H9 (cell line): ENCODE measurements at regions not wholly inside any gene's neighbourhood (a gene's known extent, or its start where the extent isn't known, plus 50 kb on each side); places are given as distances from the start of the nearest gene placed in this dataset.
A peak's percentile ranks its signal among the peaks of the same experiment; 100 is the strongest.

Experiments used
- DNase-seq: peaks from one replicate; pipeline ENCODE4 v3.0.0-alpha.2; 2017
- H2AFZ ChIP-seq: one replicate; pipeline ENCODE4 v1.6.1; 2013; ENCODE audit warnings: mild to moderate bottlenecking, low read length, control low read depth, moderate library complexity
- H2AK5ac ChIP-seq: 2 replicates; pipeline ENCODE4 v1.6.1; 2013; ENCODE audit warnings: low read length, control low read depth, mixed read lengths; ENCODE audit not compliant: insufficient read length
- H2BK120ac ChIP-seq: one replicate; pipeline ENCODE4 v1.6.1; 2013; ENCODE audit warnings: low read depth, mild to moderate bottlenecking, low read length, control low read depth, inconsistent platforms; ENCODE audit not compliant: poor library complexity, severe bottlenecking
- H2BK12ac ChIP-seq: 2 replicates; pipeline ENCODE4 v1.6.1; 2013; ENCODE audit warnings: low read length, control low read depth, mixed read lengths, low read depth; ENCODE audit not compliant: insufficient read length
- H2BK15ac ChIP-seq: 2 replicates; pipeline ENCODE4 v1.6.1; 2013; ENCODE audit warnings: low read depth, low read length, control low read depth
- H2BK20ac ChIP-seq: one replicate; pipeline ENCODE4 v1.6.1; 2013; ENCODE audit warnings: low read depth, mild to moderate bottlenecking, low read length, control low read depth, inconsistent platforms; ENCODE audit not compliant: poor library complexity, severe bottlenecking
- H2BK5ac ChIP-seq: 2 replicates; pipeline ENCODE4 v1.6.1; 2013; ENCODE audit warnings: low read length, control low read depth, mixed read lengths; ENCODE audit not compliant: insufficient read length
- H3K14ac ChIP-seq: 2 replicates; pipeline ENCODE4 v1.6.1; 2013; ENCODE audit warnings: low read length, control low read depth; ENCODE audit not compliant: insufficient read depth
- H3K18ac ChIP-seq: 2 replicates; pipeline ENCODE4 v1.6.1; 2013; ENCODE audit warnings: low read depth, mild to moderate bottlenecking, mixed read lengths, low read length, control low read depth; ENCODE audit not compliant: insufficient read length
- H3K23ac ChIP-seq: 2 replicates; pipeline ENCODE4 v1.6.1; 2013; ENCODE audit warnings: low read length, control low read depth, mixed read lengths, low read depth; ENCODE audit not compliant: insufficient read length
- H3K23me2 ChIP-seq: 2 replicates; pipeline ENCODE4 v1.6.1; 2013; ENCODE audit warnings: low read depth, mild to moderate bottlenecking, mixed read lengths, low read length, control low read depth; ENCODE audit not compliant: insufficient read length, poor library complexity, severe bottlenecking
- H3K27ac ChIP-seq: 2 replicates; pipeline ENCODE4 v1.5.1; 2013; ENCODE audit warnings: low read length, control low read depth, mixed read lengths, low read depth; ENCODE audit not compliant: insufficient read length
- H3K27me3 ChIP-seq: 2 replicates; pipeline ENCODE4 v1.6.1; 2013; ENCODE audit warnings: low read length, control low read depth, inconsistent platforms; ENCODE audit not compliant: insufficient read depth
- H3K4ac ChIP-seq: 2 replicates; pipeline ENCODE4 v1.6.1; 2013; ENCODE audit warnings: low read depth, mild to moderate bottlenecking, control low read depth, inconsistent platforms, low read length, moderate library complexity
- H3K4me1 ChIP-seq: 2 replicates; pipeline ENCODE4 v1.6.1; 2013; ENCODE audit warnings: low read length, control low read depth, inconsistent platforms; ENCODE audit not compliant: insufficient read depth
- H3K4me2 ChIP-seq: 2 replicates; pipeline ENCODE4 v1.6.1; 2013; ENCODE audit warnings: low read length, control low read depth, mixed read lengths; ENCODE audit not compliant: insufficient read length, insufficient read depth
- H3K56ac ChIP-seq: 2 replicates; pipeline ENCODE4 v1.6.1; 2013; ENCODE audit warnings: low read depth, mild to moderate bottlenecking, mixed read lengths, low read length, control low read depth; ENCODE audit not compliant: insufficient read length
- H3K79me1 ChIP-seq: 2 replicates; pipeline ENCODE4 v1.6.1; 2013; ENCODE audit warnings: low read depth, mild to moderate bottlenecking, moderate library complexity, low read length, control low read depth, inconsistent platforms; ENCODE audit not compliant: insufficient read depth, poor library complexity, severe bottlenecking
- H3K79me2 ChIP-seq: 2 replicates; pipeline ENCODE4 v1.6.1; 2013; ENCODE audit warnings: low read length, control low read depth, inconsistent platforms; ENCODE audit not compliant: insufficient read depth
- H3K9ac ChIP-seq: 2 replicates; pipeline ENCODE4 v1.6.1; 2013; ENCODE audit warnings: low read length, control low read depth, mixed read lengths; ENCODE audit not compliant: insufficient read length; ENCODE audit errors: extremely low read depth
- H3K9me3 ChIP-seq: one replicate; pipeline ENCODE4 v1.6.1; 2013; ENCODE audit warnings: low read depth, low read length, inconsistent platforms; ENCODE audit not compliant: control insufficient read depth
- H3T11ph ChIP-seq: one replicate; pipeline ENCODE4 v1.6.1; 2013; ENCODE audit warnings: mild to moderate bottlenecking, low read length, control low read depth, inconsistent platforms
- H4K20me1 ChIP-seq: one replicate; pipeline ENCODE4 v1.6.1; 2013; ENCODE audit not compliant: control insufficient read depth, insufficient read length, insufficient read depth
- H4K5ac ChIP-seq: 2 replicates; pipeline ENCODE4 v1.6.1; 2013; ENCODE audit warnings: low read depth, mild to moderate bottlenecking, mixed read lengths, low read length, control low read depth; ENCODE audit not compliant: insufficient read length
- H4K8ac ChIP-seq: replicated peaks from 2 replicates; pipeline ENCODE4 v1.6.1; 2013; ENCODE audit warnings: low read length, control low read depth, mixed read lengths, low read depth; ENCODE audit not compliant: insufficient read length
- H4K91ac ChIP-seq: 2 replicates; pipeline ENCODE4 v1.6.1; 2013; ENCODE audit warnings: low read depth, mild to moderate bottlenecking, moderate library complexity, mixed read lengths, low read length, control low read depth; ENCODE audit not compliant: insufficient read length
- H3K27ac Mint-ChIP-seq, 3 experiments: 2 replicates in 2 of 3; 3 replicates in 1 of 3; pipeline ENCODE4 v1.8.0; 2020 to 2021; ENCODE audit warnings: mixed read lengths in 3 of 3, mild to moderate bottlenecking in 1 of 3, moderate library complexity in 1 of 3
- H3K27me3 Mint-ChIP-seq: 2 replicates; pipeline ENCODE4 v1.8.0; 2021; ENCODE audit warnings: low read depth, mild to moderate bottlenecking, moderate library complexity, mixed read lengths
- H3K36me3 Mint-ChIP-seq, 3 experiments: 2 replicates in 2 of 3; 3 replicates in 1 of 3; pipeline ENCODE4 v1.8.0; 2020 to 2021; ENCODE audit warnings: low read depth in 3 of 3, mixed read lengths in 3 of 3; ENCODE audit not compliant: insufficient read depth in 1 of 3
- H3K4me1 Mint-ChIP-seq, 2 experiments: 2 replicates each; pipeline ENCODE4 v1.8.0; 2020; ENCODE audit warnings: mixed read lengths in 2 of 2
- H3K4me3 Mint-ChIP-seq, 2 experiments: 2 replicates in 1 of 2; 3 replicates in 1 of 2; pipeline ENCODE4 v1.8.0; 2020 to 2021; ENCODE audit warnings: mild to moderate bottlenecking in 2 of 2, mixed read lengths in 2 of 2, moderate library complexity in 1 of 2
- H3K9me3 Mint-ChIP-seq, 2 experiments: 2 replicates in 1 of 2; 3 replicates in 1 of 2; pipeline ENCODE4 v1.8.0; 2020; ENCODE audit warnings: mild to moderate bottlenecking in 2 of 2, mixed read lengths in 2 of 2, moderate library complexity in 1 of 2
- CTCF ChIP-seq: fragments of 200-600 bp; sonication (generic); conservative IDR thresholded peaks from 3 replicates; pipeline ENCODE4 v1.8.0; 2021; ENCODE audit warnings: antibody characterized with exemption, mild to moderate bottlenecking
- WGBS: extraction: QIAGEN DNeasy Blood & Tissue Kit; methylation state at CpG from one replicate; pipeline ENCODE4 v1.1.7; 2013; ENCODE audit warnings: missing lambda C conversion rate, low lambda C conversion rate, mixed read lengths; ENCODE audit not compliant: insufficient read length; ENCODE audit errors: extremely low coverage; 5-methylcytosine and 5-hydroxymethylcytosine counted together

GRCh38 chr18:78632111-78632541 is 347.5 kb upstream of the SALL3 start:
- no peak overlapping the region for H3K4me3 Mint-ChIP-seq
- H3K14ac ChIP-seq = no peak overlapping the region
- no peaks in the 10 kb centered on the region for H3K79me1 ChIP-seq
- H3K9me3 Mint-ChIP-seq = peaks cover 21 to 24% of the 10 kb centered on the region in 2 experiments
- H3K4me1 Mint-ChIP-seq = no peaks in the 10 kb centered on the region
- no peak overlapping the region for H3K23ac ChIP-seq
- peak; percentile 36 for DNase-seq
- no peak overlapping the region for H3T11ph ChIP-seq
- H2BK15ac ChIP-seq = no peak overlapping the region
- TF ChIP-seq CTCF = peak; percentile 33; the same call in 2 of the 3 replicates
- no peaks in the 10 kb centered on the region for H4K20me1 ChIP-seq
- H4K91ac ChIP-seq = no peak overlapping the region
- no peak overlapping the region for H3K4ac ChIP-seq
- no peaks in the 10 kb centered on the region for H3K23me2 ChIP-seq
- H3K18ac ChIP-seq = no peak overlapping the region
- no peak overlapping the region for H4K5ac ChIP-seq
- no peak overlapping the region for H3K56ac ChIP-seq
- no peak overlapping the region for H2BK5ac ChIP-seq
- H3K27ac Mint-ChIP-seq = no peak overlapping the region
- no CpG with 5 or more reads among the region's 11 CpGs for WGBS
- H3K27me3 Mint-ChIP-seq = peaks cover 4% of the 10 kb centered on the region
- no peaks in the 10 kb centered on the region for H3K27me3 ChIP-seq
- no peaks in the 10 kb centered on the region for H3K9me3 ChIP-seq
- H2BK12ac ChIP-seq = no peak overlapping the region
- no peak overlapping the region for H2BK120ac ChIP-seq
- H3K79me2 ChIP-seq = no peaks in the 10 kb centered on the region
- H3K4me2 ChIP-seq = no peak overlapping the region
- H2AFZ ChIP-seq = no peak overlapping the region
- H3K36me3 Mint-ChIP-seq = peaks cover 0 to 27% (median 10%) of the 10 kb centered on the region in 3 experiments; a peak in 5 of 7 replicates
- H3K4me1 ChIP-seq = no peaks in the 10 kb centered on the region
- H2BK20ac ChIP-seq = no peak overlapping the region
- H3K9ac ChIP-seq = no peak overlapping the region
- H4K8ac ChIP-seq = no peak overlapping the region
- no peak overlapping the region for H2AK5ac ChIP-seq
- no peak overlapping the region for H3K27ac ChIP-seq
